Activated T-cell treated with anti-CD3 and anti-CD28 coated beads, Interleukin-2, amount 50 U/mL, for 1 hour (primary cell): ENCODE measurements at regions not wholly inside any gene's neighbourhood (a gene's known extent, or its start where the extent isn't known, plus 50 kb on each side); places are given as distances from the start of the nearest gene placed in this dataset.

Source experiments
- DNase-seq: peaks from one replicate; pipeline ENCODE4 v3.0.0-alpha.2; 2020

DNA sequence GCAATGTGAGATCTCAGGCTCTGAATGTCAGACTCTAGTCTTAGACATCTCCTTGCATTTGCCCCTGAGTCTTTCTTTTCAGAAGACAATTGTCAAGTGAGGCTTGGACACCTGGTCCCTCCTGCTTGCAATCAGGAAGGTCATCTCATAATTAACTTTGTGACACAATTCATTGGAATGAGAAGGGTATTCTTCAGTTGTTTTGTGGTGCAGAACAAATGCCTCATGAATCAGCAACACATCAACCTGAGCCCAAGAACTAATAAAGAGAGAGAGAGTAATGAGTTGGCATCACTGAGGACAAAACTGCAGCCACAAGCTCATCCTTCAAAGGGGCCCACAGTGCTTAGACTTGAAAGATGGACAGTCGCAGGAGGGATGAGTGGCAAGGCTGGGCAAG is 375.8 kb downstream of the INSC start:
- no peak for DNase-seq

DNA sequence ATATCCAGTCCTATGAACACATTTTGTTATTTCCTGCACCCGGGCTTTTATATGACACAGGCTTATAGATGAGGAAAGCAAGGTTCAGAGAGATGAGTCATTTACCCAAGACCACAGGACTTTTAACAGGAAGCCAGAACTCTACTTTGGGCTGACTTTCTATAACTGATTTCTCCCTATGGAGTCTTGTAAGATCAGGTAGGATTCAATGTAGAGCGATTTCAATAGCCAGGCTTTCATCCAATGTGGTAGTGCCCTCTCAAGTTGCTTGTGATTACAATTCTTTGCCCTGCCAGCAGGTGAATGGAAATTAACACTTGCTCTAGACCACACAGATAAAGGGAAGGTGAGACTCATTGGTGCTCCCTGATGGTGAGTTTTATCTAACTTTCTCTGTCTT is 378.3 kb downstream of the INSC start:
- DNase-seq = no peak

- no peak for DNase-seq
Observed at GRCh38 chr11:15493921-15494620, 379.3 kb downstream of the INSC start.

DNA sequence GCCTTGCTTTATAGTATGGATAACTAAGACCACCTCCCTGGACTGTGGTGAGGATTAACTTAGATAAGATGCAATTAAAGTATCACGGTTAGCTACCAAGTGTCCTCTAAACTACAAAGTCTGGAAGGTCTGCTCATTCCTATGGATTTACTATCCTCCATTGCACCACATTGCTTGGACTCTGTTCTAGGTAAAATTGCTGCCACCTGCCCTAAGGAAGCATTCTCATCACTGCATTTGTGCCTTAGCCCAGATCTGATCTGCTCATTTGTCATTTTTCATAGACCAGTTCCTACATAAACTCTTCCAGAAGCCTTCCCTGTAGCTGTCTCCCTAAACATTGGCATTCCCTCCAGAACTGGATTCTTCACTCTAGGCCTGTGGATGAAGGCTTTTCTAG is 380.0 kb downstream of the INSC start:
- DNase-seq = no peak

DNA sequence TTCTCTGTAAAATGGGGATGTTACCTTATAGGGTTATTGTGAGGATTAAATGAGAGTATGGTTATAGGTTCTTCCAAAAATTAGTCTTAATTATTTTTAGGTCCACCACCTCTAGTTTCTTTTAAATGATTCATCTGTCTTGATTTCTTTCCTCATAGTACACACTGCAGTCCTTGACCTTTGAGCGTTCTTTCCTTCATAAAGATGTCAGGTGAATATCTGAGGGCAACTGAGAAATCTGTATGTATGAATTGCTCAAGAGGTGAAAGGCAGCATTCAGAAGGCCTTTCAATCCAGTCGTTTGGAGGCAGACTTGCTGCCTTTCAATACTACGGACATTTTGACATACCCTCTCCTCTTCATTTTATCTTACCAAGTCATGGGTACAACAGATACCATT is 380.7 kb downstream of the INSC start:
- DNase-seq = no peak

DNA sequence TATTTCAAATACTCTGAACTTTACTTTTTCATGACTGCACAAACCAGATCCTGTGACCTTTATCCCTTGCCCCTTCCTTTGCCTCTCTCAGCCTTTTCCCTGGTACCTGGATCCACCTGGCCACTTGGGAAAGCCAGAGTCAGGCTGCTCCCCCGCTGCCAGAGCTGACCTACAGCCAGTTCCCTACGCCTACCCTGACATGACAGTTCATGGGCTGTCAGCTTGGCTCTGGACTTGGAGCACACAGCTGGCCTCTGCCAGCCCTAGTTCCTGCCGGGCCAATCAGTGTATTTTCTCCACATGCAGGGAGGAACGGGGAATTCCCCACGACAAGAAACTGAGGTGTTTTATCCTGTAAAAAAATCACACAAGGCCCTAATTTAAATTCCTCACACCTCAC is 382.6 kb downstream of the INSC start:
- DNase-seq = no peak

DNA sequence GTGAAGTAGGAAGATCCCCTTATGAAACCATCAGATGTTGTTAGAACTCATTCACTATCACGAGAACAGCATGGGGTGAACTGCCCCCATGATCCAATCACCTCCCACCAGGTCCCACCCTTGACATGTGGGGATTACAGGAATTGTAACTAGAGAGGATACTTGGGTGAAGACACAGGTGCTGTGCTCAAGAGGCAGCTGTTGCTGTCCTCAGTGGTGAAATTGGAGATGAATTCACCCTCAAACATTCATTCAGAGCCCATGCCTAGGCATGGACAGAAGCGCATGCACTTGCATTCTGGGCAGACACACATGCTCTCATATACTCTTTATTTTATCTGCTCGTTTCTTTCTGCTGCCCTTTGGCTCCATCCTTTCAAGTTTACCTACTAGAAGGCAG is 385.0 kb downstream of the INSC start:
- DNase-seq = no peak

DNA sequence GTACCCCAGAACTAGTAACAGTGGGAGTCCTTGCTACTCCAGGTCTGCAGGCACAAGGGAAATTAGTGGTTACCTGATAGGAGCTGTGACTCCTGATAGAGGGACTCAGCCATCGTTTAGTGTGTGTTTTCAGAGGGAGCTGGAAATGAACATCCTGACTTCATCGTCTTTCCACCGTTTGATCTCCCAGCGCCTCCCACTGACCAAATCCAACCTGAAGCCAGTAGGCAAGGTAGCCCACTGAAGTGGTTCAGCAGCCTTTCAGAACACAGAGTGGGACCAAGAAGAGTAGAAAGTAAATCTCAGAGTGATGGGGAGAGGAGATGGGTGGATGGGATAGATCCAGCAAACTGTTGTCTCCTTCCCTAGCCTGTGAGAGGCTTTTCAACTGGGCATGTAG is 385.9 kb downstream of the INSC start:
- no peak for DNase-seq

GRCh38 chr11:15501566-15501965 is 386.8 kb downstream of the INSC start:
- DNase-seq = no peak

DNA sequence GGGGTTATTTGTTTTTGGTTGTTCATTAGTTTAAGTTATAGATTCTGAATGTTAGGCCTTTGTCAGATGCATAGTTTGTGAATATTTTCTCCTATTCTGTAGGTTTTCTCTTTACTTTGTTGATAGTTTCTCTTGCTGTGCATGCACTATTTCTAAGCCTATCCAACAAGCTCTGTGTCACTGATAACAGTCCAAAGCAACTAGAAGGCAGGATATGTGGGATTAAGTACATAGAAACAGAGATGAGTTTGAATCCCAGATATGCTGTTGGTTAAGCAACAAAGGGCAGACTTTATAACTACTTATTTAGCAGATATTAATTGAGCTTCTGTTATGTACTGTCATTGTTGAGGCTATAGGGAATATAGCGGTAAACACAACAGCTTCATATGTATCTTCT is 390.4 kb downstream of the INSC start:
- DNase-seq = no peak

- no peak for DNase-seq
Observed at GRCh38 chr11:15507592-15507991, 392.9 kb downstream of the INSC start.

GRCh38 chr11:15509082-15509481 is 394.4 kb downstream of the INSC start:
- DNase-seq = no peak

GRCh38 chr11:15519124-15519791 is 404.5 kb downstream of the INSC start:
- DNase-seq = no peak

- DNase-seq = no peak
Observed at GRCh38 chr11:15519911-15520310, 405.2 kb downstream of the INSC start.

GRCh38 chr11:15523543-15523942 is 408.8 kb downstream of the INSC start:
- DNase-seq = no peak

- no peak for DNase-seq
Observed at GRCh38 chr11:15525582-15525981, 410.9 kb downstream of the INSC start.

DNA sequence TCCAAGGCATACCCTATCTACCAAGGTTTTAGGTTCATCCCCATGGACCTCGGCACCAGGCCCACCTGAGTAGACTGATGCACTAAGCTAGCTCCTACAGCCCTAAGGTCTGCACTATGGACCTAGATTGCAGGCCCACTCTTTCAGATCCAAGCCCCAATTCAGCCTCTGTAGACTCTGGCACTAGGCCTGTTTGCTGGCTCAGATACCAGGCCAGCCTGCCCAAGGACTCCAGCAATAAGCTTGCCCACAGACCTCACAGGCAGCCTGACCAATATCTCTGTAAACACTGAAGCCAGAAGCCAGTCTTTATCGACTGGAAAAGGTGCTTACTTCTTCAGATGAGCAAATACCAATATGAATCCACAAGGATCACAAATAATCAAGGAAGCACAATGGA is 411.3 kb downstream of the INSC start:
- DNase-seq = no peak

DNA sequence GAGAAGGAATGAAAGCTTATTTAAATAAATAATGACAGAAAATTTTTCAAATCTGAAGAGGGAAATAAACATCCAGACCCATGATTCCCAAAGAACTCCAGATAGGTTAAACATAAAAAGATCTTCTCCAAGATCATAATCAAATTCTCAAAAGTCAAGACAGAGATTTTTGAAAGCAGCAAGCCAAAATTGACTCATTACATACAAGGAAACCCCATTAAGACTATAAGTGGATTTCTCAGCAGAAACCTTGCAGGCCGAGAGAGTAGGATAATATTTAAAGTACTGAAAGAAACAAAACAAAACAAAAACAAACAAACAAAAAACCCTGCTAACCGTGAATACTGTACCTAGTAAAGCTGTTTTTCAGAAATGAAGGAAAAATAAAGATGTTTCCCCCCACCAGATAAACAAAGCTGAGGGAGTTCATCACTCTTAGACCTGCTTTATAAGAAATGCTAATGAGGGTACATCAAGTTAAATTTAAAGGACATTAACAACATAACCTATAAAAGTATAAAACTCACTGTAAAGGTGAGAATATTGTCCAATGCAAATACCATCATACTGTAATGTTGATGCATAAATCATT is 412.2 kb downstream of the INSC start:
- no peak for DNase-seq

DNA sequence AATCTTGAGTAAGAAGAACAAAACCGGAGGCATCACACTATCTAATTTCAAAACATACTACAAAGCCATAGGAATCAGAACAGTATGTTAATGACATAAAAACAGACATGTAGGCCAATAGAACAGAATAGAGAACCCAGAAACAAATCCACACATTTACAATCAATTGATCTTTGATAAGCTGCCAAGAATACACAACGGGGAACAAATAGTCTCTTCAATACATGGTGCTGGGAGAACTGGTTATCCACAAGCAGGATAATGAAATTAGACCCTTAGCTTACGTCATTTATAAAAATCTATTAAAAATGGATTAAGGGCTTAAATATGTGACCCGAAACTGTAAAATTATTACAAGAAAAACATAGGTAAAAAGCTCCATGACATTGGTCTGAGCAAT is 417.7 kb downstream of the INSC start:
- no peak for DNase-seq

DNA sequence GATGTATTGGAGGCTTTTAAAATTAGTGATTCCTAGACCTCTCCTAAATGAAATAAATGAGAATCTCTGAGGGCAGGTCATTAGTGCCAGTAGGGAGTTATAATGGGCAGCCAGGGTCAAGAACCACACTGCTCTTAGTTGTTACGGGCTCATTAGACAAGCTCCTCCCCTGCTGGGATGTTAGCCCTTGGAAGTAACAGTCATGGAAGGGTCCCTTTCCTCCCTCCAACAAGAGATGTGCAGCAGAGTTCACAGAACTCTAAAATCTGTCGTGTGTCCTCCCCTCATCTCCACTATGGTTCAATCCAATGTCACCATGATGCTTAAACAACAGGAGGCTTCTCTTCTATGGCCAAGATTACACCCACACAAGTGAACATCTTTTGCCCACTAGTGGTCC is 419.5 kb downstream of the INSC start:
- DNase-seq = no peak

- no peak for DNase-seq
Observed at GRCh38 chr11:15535414-15535813, 420.7 kb downstream of the INSC start.

GRCh38 chr11:15536438-15536837 is 421.7 kb downstream of the INSC start:
- DNase-seq = no peak

GRCh38 chr11:15539645-15540044 is 424.9 kb downstream of the INSC start:
- no peak for DNase-seq

GRCh38 chr11:15541079-15541478 is 426.4 kb downstream of the INSC start:
- no peak for DNase-seq

DNA sequence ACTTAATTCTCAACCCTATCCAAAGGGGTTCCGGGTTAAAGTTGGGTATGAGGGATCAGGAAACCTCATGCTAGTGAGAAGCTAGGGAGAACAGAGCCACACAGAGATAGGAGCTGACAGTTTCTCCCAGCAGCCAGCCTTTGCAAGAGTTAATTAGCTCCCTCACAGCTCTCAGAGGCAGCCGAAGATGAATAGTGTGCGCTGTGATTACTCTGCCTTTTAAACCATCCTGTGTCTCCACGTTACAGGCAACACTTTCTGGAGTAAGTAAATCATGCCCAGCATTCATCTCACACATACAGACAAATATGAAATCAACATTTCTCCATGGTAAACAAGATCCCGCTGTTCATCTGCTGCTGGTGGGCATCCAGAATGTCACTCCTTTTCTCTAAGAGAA is 429.6 kb downstream of the INSC start:
- DNase-seq = no peak
